Neural progenitor cell (in vitro differentiated cells): ENCODE measurements at regions not wholly inside any gene's neighbourhood (a gene's known extent, or its start where the extent isn't known, plus 50 kb on each side); places are given as distances from the start of the nearest gene placed in this dataset.

Experiments
- DNase-seq: peaks from one replicate; pipeline ENCODE4 v3.0.0-alpha.2; 2016; ENCODE audit warnings: low spot score
- H2AFZ ChIP-seq: fragments of 200-600 bp; sonication (generic); replicated peaks from 2 replicates; pipeline ENCODE4 v1.6.1; 2016; ENCODE audit warnings: antibody characterized with exemption
- H3F3A ChIP-seq: fragments of 200-600 bp; sonication (generic); 2 replicates; pipeline ENCODE4 v1.6.1; 2016; ENCODE audit warnings: antibody characterized with exemption, low read depth
- H3K27ac ChIP-seq: fragments of 200-600 bp; sonication (generic); 2 replicates; pipeline ENCODE4 v1.5.1; 2016; ENCODE audit warnings: mild to moderate bottlenecking
- H3K27me3 ChIP-seq: fragments of 200-600 bp; sonication (generic); 2 replicates; pipeline ENCODE4 v1.6.1; 2016; ENCODE audit warnings: mild to moderate bottlenecking, moderate library complexity
- H3K36me3 ChIP-seq: fragments of 200-600 bp; sonication (generic); 2 replicates; pipeline ENCODE4 v1.5.1; 2016
- H3K4me1 ChIP-seq: fragments of 200-600 bp; sonication (generic); 2 replicates; pipeline ENCODE4 v1.6.1; 2016; ENCODE audit warnings: mixed run types
- H3K4me2 ChIP-seq: fragments of 200-600 bp; sonication (generic); 2 replicates; pipeline ENCODE4 v1.6.1; 2016
- H3K4me3 ChIP-seq: fragments of 200-600 bp; sonication (generic); 2 replicates; pipeline ENCODE4 v1.5.1; 2016
- H3K79me2 ChIP-seq: fragments of 200-600 bp; sonication (generic); 2 replicates; pipeline ENCODE4 v1.6.1; 2016; ENCODE audit warnings: low read depth
- H3K9ac ChIP-seq: fragments of 200-600 bp; sonication (generic); 2 replicates; pipeline ENCODE4 v1.6.1; 2016
- H3K9me3 ChIP-seq: fragments of 200-600 bp; sonication (generic); 2 replicates; pipeline ENCODE4 v1.5.1; 2016; ENCODE audit warnings: low read depth
- H4K20me1 ChIP-seq: fragments of 200-600 bp; sonication (generic); 2 replicates; pipeline ENCODE4 v1.6.1; 2016; ENCODE audit warnings: low read depth
- H3K27ac Mint-ChIP-seq: 3 replicates; pipeline ENCODE4 v1.8.0; 2021; ENCODE audit warnings: mixed read lengths
- H3K27me3 Mint-ChIP-seq: 2 replicates; pipeline ENCODE4 v1.8.0; 2022; ENCODE audit warnings: low read depth, mild to moderate bottlenecking, inconsistent platforms, moderate library complexity, mixed read lengths; ENCODE audit not compliant: insufficient read depth
- H3K36me3 Mint-ChIP-seq: 3 replicates; pipeline ENCODE4 v1.8.0; 2021; ENCODE audit warnings: mixed read lengths
- H3K4me1 Mint-ChIP-seq: 3 replicates; pipeline ENCODE4 v1.8.0; 2021; ENCODE audit warnings: mixed read lengths
- H3K4me3 Mint-ChIP-seq: 3 replicates; pipeline ENCODE4 v1.8.0; 2021; ENCODE audit warnings: mild to moderate bottlenecking, moderate library complexity, mixed read lengths
- H3K9me3 Mint-ChIP-seq: 3 replicates; pipeline ENCODE4 v1.8.0; 2020; ENCODE audit warnings: mixed read lengths
- EZH2 ChIP-seq: fragments of 200-600 bp; sonication (generic); IDR thresholded peaks from 2 replicates; pipeline ENCODE4 v1.6.1; 2017; ENCODE audit warnings: antibody characterized with exemption, mild to moderate bottlenecking, moderate library complexity
- EZH2phosphoT487 ChIP-seq: fragments of 200-600 bp; sonication (generic); IDR thresholded peaks from 2 replicates; pipeline ENCODE4 v1.6.1; 2017; ENCODE audit warnings: antibody characterized with exemption
- TF ChIP-seq, protein P1 (sequence below): fragments of 200-600 bp; sonication (generic); IDR thresholded peaks from 2 replicates; pipeline ENCODE4 v1.5.1; 2017; ENCODE audit warnings: antibody characterized with exemption, mild to moderate bottlenecking

GRCh38 chr2:146259816-146260215, 1585.0 kb upstream of the ACVR2A start:
- no peak overlapping the region for H3K27ac Mint-ChIP-seq
- H2AFZ ChIP-seq: peak overlapping the region; percentile 72

DNA sequence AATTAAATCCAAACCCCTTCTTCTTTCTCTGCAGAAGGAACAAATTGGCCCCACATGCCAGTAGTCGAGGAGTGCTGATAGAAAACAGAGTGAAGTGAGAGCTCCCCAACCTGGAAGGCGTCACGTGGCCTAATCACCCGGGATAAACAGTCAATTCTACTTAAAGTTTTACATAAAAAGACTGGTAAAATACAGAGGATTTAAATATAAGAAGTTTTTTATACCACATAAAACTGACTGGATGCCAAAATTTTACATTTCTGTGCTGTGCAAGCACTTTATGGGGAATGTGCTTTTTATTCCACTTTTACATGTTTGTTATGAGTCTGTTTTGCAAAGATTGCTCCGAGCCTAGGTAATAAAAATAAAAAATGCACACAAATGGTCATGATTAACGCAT, 1586.8 kb upstream of the ACVR2A start:
- H3K36me3 ChIP-seq: no peaks in the 10 kb centered on the region
- H3K27ac Mint-ChIP-seq: no peak overlapping the region

More at GRCh38 chr2:146259816-146260215, 1585.0 kb upstream of the ACVR2A start:
- Histone ChIP-seq H3F3A (no peaks in the 10 kb centered on the region), H3K27me3 (no peaks in the 10 kb centered on the region), H3K9me3 (no peaks in the 10 kb centered on the region), H3K4me1 (no peaks in the 10 kb centered on the region), H3K79me2 (no peaks in the 10 kb centered on the region), H4K20me1 (no peaks in the 10 kb centered on the region), H3K4me2 (no peak overlapping the region), H3K36me3 (no peaks in the 10 kb centered on the region), H3K27ac (no peak overlapping the region), H3K4me3 (no peak overlapping the region), H3K9ac (no peak overlapping the region)
- no peak for DNase-seq
- TF ChIP-seq, protein P1, sequence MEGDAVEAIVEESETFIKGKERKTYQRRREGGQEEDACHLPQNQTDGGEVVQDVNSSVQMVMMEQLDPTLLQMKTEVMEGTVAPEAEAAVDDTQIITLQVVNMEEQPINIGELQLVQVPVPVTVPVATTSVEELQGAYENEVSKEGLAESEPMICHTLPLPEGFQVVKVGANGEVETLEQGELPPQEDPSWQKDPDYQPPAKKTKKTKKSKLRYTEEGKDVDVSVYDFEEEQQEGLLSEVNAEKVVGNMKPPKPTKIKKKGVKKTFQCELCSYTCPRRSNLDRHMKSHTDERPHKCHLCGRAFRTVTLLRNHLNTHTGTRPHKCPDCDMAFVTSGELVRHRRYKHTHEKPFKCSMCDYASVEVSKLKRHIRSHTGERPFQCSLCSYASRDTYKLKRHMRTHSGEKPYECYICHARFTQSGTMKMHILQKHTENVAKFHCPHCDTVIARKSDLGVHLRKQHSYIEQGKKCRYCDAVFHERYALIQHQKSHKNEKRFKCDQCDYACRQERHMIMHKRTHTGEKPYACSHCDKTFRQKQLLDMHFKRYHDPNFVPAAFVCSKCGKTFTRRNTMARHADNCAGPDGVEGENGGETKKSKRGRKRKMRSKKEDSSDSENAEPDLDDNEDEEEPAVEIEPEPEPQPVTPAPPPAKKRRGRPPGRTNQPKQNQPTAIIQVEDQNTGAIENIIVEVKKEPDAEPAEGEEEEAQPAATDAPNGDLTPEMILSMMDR: no peak
- no peaks in the 10 kb centered on the region for H3K9me3 Mint-ChIP-seq
- no peaks in the 10 kb centered on the region for H3K36me3 Mint-ChIP-seq
- H3K4me3 Mint-ChIP-seq: no peak overlapping the region
- no peaks in the 10 kb centered on the region for H3K4me1 Mint-ChIP-seq
- H3K27me3 Mint-ChIP-seq: no peaks in the 10 kb centered on the region

DNA sequence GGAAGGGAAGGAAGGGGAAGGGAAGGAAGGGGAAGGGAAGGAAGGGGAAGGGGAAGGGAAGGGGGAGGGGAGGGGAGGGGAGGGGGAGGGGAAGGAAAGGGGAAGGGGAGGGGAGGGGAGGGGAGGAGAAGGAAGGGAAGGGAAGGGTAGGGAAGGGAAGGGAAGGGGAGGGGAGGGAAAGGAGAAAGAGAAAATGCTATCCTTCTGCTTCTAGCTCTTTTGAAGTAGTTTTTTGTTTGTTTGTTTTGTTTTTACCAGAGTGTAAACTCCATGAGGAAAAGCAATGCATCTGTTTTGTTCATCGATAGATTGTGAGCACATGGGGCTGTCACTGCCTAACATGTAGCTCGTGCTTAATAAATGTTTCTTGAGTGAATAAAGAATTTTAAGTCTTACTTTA, 1592.7 kb upstream of the ACVR2A start:
- Histone ChIP-seq H3K9ac (no peak overlapping the region), H3K27me3 (no peaks in the 10 kb centered on the region), H4K20me1 (no peaks in the 10 kb centered on the region), H3F3A (no peaks in the 10 kb centered on the region), H3K79me2 (no peaks in the 10 kb centered on the region), H2AFZ (no peak overlapping the region), H3K36me3 (no peaks in the 10 kb centered on the region), H3K4me1 (no peaks in the 10 kb centered on the region), H3K9me3 (no peaks in the 10 kb centered on the region), H3K27ac (no peak overlapping the region), H3K4me3 (no peak overlapping the region), H3K4me2 (no peak overlapping the region)
- no peak for TF ChIP-seq EZH2
- TF ChIP-seq EZH2phosphoT487: no peak
- TF ChIP-seq, protein P1: no peak
- no peaks in the 10 kb centered on the region for H3K9me3 Mint-ChIP-seq
- H3K27ac Mint-ChIP-seq: no peak overlapping the region
- no peaks in the 10 kb centered on the region for H3K36me3 Mint-ChIP-seq
- DNase-seq: no peak
- H3K4me3 Mint-ChIP-seq: no peak overlapping the region
- H3K27me3 Mint-ChIP-seq: no peaks in the 10 kb centered on the region
- H3K4me1 Mint-ChIP-seq: no peaks in the 10 kb centered on the region

More for the DNA sequence above, 1586.8 kb upstream of the ACVR2A start:
- Mint-ChIP-seq H3K9me3 (no peaks in the 10 kb centered on the region), H3K4me1 (no peaks in the 10 kb centered on the region), H3K27me3 (no peaks in the 10 kb centered on the region), H3K36me3 (no peaks in the 10 kb centered on the region), H3K4me3 (no peak overlapping the region)
- peak overlapping the region; percentile 5 for H2AFZ ChIP-seq
- no peak overlapping the region for H3K4me3 ChIP-seq
- no peak overlapping the region for H3K9ac ChIP-seq
- H3F3A ChIP-seq: no peaks in the 10 kb centered on the region
- no peaks in the 10 kb centered on the region for H3K9me3 ChIP-seq
- H4K20me1 ChIP-seq: no peaks in the 10 kb centered on the region
- no peak overlapping the region for H3K4me2 ChIP-seq
- no peak for TF ChIP-seq EZH2
- no peak for TF ChIP-seq EZH2phosphoT487
- TF ChIP-seq, protein P1: no peak
- H3K79me2 ChIP-seq: no peaks in the 10 kb centered on the region
- H3K4me1 ChIP-seq: no peaks in the 10 kb centered on the region
- H3K27me3 ChIP-seq: no peaks in the 10 kb centered on the region
- H3K27ac ChIP-seq: no peak overlapping the region
- DNase-seq: no peak

- Mint-ChIP-seq H3K4me1 (no peaks in the 10 kb centered on the region), H3K36me3 (no peaks in the 10 kb centered on the region), H3K4me3 (no peak overlapping the region), H3K27ac (no peak overlapping the region), H3K27me3 (no peaks in the 10 kb centered on the region), H3K9me3 (no peaks in the 10 kb centered on the region)
- H3K9ac ChIP-seq: no peak overlapping the region
- no peak overlapping the region for H2AFZ ChIP-seq
- no peaks in the 10 kb centered on the region for H3K36me3 ChIP-seq
- H3K4me2 ChIP-seq: no peak overlapping the region
- H3K4me1 ChIP-seq: no peaks in the 10 kb centered on the region
- H3K4me3 ChIP-seq: no peak overlapping the region
- no peak for DNase-seq
- H3K79me2 ChIP-seq: no peaks in the 10 kb centered on the region
- no peak overlapping the region for H3K27ac ChIP-seq
- no peaks in the 10 kb centered on the region for H3K27me3 ChIP-seq
- TF ChIP-seq, protein P1: no peak
- TF ChIP-seq EZH2phosphoT487: no peak
- no peak for TF ChIP-seq EZH2
- no peaks in the 10 kb centered on the region for H3F3A ChIP-seq
- no peaks in the 10 kb centered on the region for H3K9me3 ChIP-seq
- H4K20me1 ChIP-seq: no peaks in the 10 kb centered on the region
Observed at GRCh38 chr2:146251328-146251727, 1593.5 kb upstream of the ACVR2A start.
